HG02623 (cell line): ENCODE measurements at regions not wholly inside any gene's neighbourhood (a gene's known extent, or its start where the extent isn't known, plus 50 kb on each side); places are given as distances from the start of the nearest gene placed in this dataset.

Experiments
- ATAC-seq: cut with Tn5 transposase; IDR thresholded peaks from one replicate; pipeline ENCODE4 v1.9.1; 2021; ENCODE audit warnings: moderate library complexity; ENCODE audit not compliant: unreplicated experiment

GRCh38 chr7:124692425-124692824 is 73.2 kb downstream of the GPR37 start:
- ATAC-seq, result no peak

GRCh38 chr7:124690840-124691239 is 74.8 kb downstream of the GPR37 start:
- no peak for ATAC-seq

GRCh38 chr7:124689931-124690330 is 75.7 kb downstream of the GPR37 start:
- ATAC-seq, result no peak

- no peak for ATAC-seq
Measured at GRCh38 chr7:124689523-124689922, 76.1 kb downstream of the GPR37 start.

GRCh38 chr7:124688991-124689390 is 76.6 kb downstream of the GPR37 start:
- ATAC-seq, result no peak

GRCh38 chr7:124686543-124687171 is 78.9 kb downstream of the GPR37 start:
- no peak for ATAC-seq

GRCh38 chr7:124681946-124682345 is 83.6 kb downstream of the GPR37 start:
- no peak for ATAC-seq

GRCh38 chr7:124680304-124680703 is 85.3 kb downstream of the GPR37 start:
- no peak for ATAC-seq

GRCh38 chr7:124679586-124680225 is 85.9 kb downstream of the GPR37 start:
- ATAC-seq, result no peak

- ATAC-seq, result no peak
Measured at GRCh38 chr7:124679146-124679545, 86.4 kb downstream of the GPR37 start.

GRCh38 chr7:124674451-124674850 is 91.1 kb downstream of the GPR37 start:
- no peak for ATAC-seq

GRCh38 chr7:124672011-124672410 is 93.6 kb downstream of the GPR37 start:
- ATAC-seq, result no peak

GRCh38 chr7:124667312-124668153 is 98.1 kb downstream of the GPR37 start:
- no peak for ATAC-seq

GRCh38 chr7:124662937-124663336 is 102.7 kb downstream of the GPR37 start:
- ATAC-seq, result no peak

GRCh38 chr7:124662372-124662771 is 103.2 kb downstream of the GPR37 start:
- no peak for ATAC-seq

GRCh38 chr7:124655990-124656389 is 109.6 kb downstream of the GPR37 start:
- no peak for ATAC-seq

- ATAC-seq, result no peak
Measured at GRCh38 chr7:124652237-124652636, 113.4 kb downstream of the GPR37 start.

- ATAC-seq, result no peak
Measured at GRCh38 chr7:124651136-124651535, 114.5 kb downstream of the GPR37 start.

- ATAC-seq, result no peak
Measured at GRCh38 chr7:124649397-124650014, 116.1 kb downstream of the GPR37 start.

GRCh38 chr7:124647630-124648306 is 117.8 kb downstream of the GPR37 start:
- ATAC-seq, result no peak

GRCh38 chr7:124645704-124646103 is 119.9 kb downstream of the GPR37 start:
- no peak for ATAC-seq
